ENCODE measurements at regions not wholly inside any gene's neighbourhood (a gene's known extent, or its start where the extent isn't known, plus 50 kb on each side); places are given as distances from the start of the nearest gene placed in this dataset.

GRCh38 chr21:40936178-40936577, 89.2 kb upstream of the DSCAM start:
- CTCF ChIA-PET, result no interaction called here

DNA sequence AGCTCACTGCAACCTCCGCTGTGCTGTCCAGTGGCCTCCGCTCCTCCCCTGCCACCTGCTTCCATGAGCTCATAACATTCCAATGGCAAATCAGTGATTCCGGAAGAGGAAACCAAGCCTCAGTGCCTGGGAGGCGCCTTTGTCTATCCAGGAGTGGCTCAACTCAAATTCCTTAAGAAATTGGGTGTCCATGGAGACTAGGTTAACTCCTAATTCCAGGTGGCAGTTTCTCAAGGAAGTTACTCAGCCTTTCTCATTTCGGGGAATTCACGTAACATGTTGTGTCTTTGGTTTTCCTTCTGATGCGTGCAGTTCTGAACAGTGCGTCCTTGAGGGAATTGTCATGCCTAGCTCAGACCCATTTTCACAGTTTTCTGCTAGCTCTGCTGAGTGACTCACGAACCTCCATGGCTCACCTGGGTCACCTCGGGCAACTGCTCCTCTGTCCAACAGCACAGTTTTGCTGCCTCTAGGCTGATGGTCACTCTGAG, 89.9 kb upstream of the DSCAM start:
- CTCF ChIA-PET, result no interaction called here
- no peak for TF ChIP-seq CTCF (IDR thresholded peaks at IDR 0.05; ENCODE audit: insufficient read depth, low read length, missing control alignments)
- DNase-seq (ENCODE audit: low read depth, low spot score), result no peak
- H3K4me3 ChIP-seq (ENCODE audit: low read depth, low read length), result no peak overlapping the region
- POLR2A ChIA-PET, result no interaction called here

More at GRCh38 chr21:40936178-40936577, 89.2 kb upstream of the DSCAM start:
- POLR2A ChIA-PET, result no interaction called here
- TF ChIP-seq CTCF (IDR thresholded peaks at IDR 0.05; ENCODE audit: insufficient read depth, low read length, missing control alignments), result no peak
- no peak overlapping the region for H3K4me3 ChIP-seq (ENCODE audit: low read depth, low read length)
- no peak for DNase-seq (ENCODE audit: low read depth, low spot score)

- ChIA-PET CTCF (no interaction called here), POLR2A (no interaction called here)
Measured at GRCh38 chr21:40938078-40938477, 91.1 kb upstream of the DSCAM start.

GRCh38 chr21:40938611-40939010, 91.7 kb upstream of the DSCAM start:
- TF ChIP-seq CTCF (IDR thresholded peaks at IDR 0.05; ENCODE audit: insufficient read depth, low read length, missing control alignments), result no peak
- ChIA-PET POLR2A (no interaction called here), CTCF (no interaction called here)
- DNase-seq (ENCODE audit: low read depth, low spot score), result no peak
- H3K4me3 ChIP-seq (ENCODE audit: low read depth, low read length), result no peak overlapping the region

More at GRCh38 chr21:40938078-40938477, 91.1 kb upstream of the DSCAM start:
- no peak for TF ChIP-seq CTCF (IDR thresholded peaks at IDR 0.05; ENCODE audit: insufficient read depth, low read length, missing control alignments)
- DNase-seq (ENCODE audit: low read depth, low spot score), result no peak
- H3K4me3 ChIP-seq (ENCODE audit: low read depth, low read length), result no peak overlapping the region

DNA sequence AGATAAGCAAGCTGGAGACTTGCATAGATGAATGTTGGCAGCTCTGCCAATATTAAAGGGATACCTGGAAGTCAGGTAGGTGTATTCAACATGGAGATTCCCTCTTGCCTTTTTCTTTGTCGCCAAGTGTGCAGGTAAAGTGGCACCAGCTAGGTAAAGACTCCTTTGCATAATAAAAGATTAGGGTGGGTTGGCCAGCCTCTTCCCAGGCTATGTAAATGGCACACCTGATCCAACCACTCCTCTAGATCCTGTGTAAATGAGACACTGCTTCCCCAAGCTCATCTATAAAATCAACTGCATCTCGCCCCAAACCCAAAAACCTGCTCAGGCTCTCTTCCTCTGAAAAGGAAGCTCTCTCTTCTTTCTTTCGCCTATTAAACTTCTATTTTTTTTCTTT, 100.8 kb upstream of the DSCAM start:
- POLR2A ChIA-PET, result no interaction called here
- CTCF ChIA-PET, result no interaction called here
- no peak overlapping the region for H3K4me3 ChIP-seq (ENCODE audit: low read depth, low read length)
- no peak for DNase-seq (ENCODE audit: low read depth, low spot score)
- no peak for TF ChIP-seq CTCF (IDR thresholded peaks at IDR 0.05; ENCODE audit: insufficient read depth, low read length, missing control alignments)

DNA sequence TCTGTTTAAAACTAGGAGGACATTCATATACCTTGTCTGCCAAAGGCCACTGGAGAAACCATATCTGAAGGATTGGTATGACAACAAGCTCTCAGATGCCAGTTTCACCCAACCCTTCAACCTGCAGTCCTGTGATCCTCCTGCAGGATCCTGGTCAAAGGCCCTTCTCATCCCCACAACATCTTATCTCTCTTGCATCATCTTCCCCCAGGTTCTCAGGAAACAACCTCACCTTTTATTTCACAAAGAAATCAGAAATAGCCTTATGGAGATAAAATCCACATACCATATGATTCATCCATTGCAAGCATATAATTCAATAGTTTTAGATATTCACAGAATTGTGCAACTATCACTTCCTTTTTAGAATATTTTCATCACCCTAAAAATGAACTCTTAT, 104.0 kb upstream of the DSCAM start:
- no peak for DNase-seq (ENCODE audit: low read depth, low spot score)
- no peak for TF ChIP-seq CTCF (IDR thresholded peaks at IDR 0.05; ENCODE audit: insufficient read depth, low read length, missing control alignments)
- no peak overlapping the region for H3K4me3 ChIP-seq (ENCODE audit: low read depth, low read length)
- POLR2A ChIA-PET, result no interaction called here
- CTCF ChIA-PET, result no interaction called here

All from AG04449 (cell line).